ENCODE measurements at regions not wholly inside any gene's neighbourhood (a gene's known extent, or its start where the extent isn't known, plus 50 kb on each side); places are given as distances from the start of the nearest gene placed in this dataset.

DNA sequence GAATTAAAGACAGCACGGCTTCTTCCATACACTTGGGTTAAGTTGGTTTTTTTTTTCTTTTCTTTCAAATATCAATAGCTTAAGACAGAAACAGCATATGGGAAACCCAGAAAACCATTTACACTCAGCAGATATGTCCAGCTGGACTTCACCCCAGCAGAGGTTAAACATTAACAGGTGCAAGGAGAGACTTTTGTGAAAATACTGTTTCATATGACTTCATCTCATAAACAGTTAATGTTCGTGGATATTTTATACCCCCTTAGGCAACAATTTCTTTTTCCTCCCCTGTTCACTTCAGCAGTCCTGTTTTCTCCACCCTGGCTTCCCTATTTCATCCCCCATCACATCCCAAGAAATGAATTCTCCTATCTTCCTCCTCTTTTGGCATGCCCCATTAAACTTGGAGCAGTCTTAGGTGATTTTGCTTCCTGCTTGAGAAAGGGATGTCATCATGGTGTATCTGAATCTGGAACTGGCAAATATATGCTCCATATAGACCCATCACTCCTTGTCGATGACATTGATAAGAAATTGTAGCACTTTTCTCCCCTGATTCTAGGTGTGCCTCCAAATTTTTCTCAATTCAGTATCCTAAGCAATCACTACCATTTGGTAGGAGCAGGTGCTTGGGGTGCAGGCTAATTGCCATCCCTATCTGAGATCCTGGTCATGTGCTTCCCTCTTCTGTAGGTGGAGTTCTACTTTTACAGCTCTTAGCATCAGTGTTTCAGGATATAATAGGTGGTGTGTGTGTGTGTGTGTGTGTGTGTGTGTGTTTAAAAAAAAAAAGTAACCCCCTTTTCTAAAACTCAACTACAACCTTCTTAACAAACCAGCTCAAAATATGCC, 67.9 kb downstream of the BMP4 start:
- Histone ChIP-seq H3K4me3 (replicated peaks; ENCODE audit: insufficient read depth, low read length) (no peak overlapping the region), H3K27ac (replicated peaks) (no peak overlapping the region), H3K27me3 (ENCODE audit: insufficient read depth, poor library complexity, severe bottlenecking) (no peaks in the 10 kb centered on the region)
- DNase-seq (ENCODE audit: low read depth in 1 of 2, low spot score in 1 of 2), result no peak
- TF ChIP-seq GABPA (IDR thresholded peaks at IDR 0.05; ENCODE audit: low read depth) (no peak), SPI1 (IDR thresholded peaks at IDR 0.05; ENCODE audit: borderline replicate concordance, low read depth) (no peak), POLR2AphosphoS5 (IDR thresholded peaks at IDR 0.05; ENCODE audit: low read depth) (no peak)
- TF ChIP-seq, protein P1, sequence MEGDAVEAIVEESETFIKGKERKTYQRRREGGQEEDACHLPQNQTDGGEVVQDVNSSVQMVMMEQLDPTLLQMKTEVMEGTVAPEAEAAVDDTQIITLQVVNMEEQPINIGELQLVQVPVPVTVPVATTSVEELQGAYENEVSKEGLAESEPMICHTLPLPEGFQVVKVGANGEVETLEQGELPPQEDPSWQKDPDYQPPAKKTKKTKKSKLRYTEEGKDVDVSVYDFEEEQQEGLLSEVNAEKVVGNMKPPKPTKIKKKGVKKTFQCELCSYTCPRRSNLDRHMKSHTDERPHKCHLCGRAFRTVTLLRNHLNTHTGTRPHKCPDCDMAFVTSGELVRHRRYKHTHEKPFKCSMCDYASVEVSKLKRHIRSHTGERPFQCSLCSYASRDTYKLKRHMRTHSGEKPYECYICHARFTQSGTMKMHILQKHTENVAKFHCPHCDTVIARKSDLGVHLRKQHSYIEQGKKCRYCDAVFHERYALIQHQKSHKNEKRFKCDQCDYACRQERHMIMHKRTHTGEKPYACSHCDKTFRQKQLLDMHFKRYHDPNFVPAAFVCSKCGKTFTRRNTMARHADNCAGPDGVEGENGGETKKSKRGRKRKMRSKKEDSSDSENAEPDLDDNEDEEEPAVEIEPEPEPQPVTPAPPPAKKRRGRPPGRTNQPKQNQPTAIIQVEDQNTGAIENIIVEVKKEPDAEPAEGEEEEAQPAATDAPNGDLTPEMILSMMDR (IDR thresholded peaks at IDR 0.05; ENCODE audit: insufficient read depth, low read length), result no peak

GRCh38 chr14:53885136-53885640, 71.4 kb downstream of the BMP4 start:
- no peak overlapping the region for H3K4me3 ChIP-seq (replicated peaks; ENCODE audit: insufficient read depth, low read length)
- TF ChIP-seq, protein P2, sequence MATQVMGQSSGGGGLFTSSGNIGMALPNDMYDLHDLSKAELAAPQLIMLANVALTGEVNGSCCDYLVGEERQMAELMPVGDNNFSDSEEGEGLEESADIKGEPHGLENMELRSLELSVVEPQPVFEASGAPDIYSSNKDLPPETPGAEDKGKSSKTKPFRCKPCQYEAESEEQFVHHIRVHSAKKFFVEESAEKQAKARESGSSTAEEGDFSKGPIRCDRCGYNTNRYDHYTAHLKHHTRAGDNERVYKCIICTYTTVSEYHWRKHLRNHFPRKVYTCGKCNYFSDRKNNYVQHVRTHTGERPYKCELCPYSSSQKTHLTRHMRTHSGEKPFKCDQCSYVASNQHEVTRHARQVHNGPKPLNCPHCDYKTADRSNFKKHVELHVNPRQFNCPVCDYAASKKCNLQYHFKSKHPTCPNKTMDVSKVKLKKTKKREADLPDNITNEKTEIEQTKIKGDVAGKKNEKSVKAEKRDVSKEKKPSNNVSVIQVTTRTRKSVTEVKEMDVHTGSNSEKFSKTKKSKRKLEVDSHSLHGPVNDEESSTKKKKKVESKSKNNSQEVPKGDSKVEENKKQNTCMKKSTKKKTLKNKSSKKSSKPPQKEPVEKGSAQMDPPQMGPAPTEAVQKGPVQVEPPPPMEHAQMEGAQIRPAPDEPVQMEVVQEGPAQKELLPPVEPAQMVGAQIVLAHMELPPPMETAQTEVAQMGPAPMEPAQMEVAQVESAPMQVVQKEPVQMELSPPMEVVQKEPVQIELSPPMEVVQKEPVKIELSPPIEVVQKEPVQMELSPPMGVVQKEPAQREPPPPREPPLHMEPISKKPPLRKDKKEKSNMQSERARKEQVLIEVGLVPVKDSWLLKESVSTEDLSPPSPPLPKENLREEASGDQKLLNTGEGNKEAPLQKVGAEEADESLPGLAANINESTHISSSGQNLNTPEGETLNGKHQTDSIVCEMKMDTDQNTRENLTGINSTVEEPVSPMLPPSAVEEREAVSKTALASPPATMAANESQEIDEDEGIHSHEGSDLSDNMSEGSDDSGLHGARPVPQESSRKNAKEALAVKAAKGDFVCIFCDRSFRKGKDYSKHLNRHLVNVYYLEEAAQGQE (IDR thresholded peaks at IDR 0.05; ENCODE audit: insufficient replicate concordance, low read depth), result no peak
- TF ChIP-seq POLR2AphosphoS5 (IDR thresholded peaks at IDR 0.05; ENCODE audit: low read depth) (no peak), SPI1 (IDR thresholded peaks at IDR 0.05; ENCODE audit: borderline replicate concordance, low read depth) (no peak), GABPA (IDR thresholded peaks at IDR 0.05; ENCODE audit: low read depth) (no peak)
- TF ChIP-seq, protein P1 (IDR thresholded peaks at IDR 0.05; ENCODE audit: insufficient read depth, low read length), result no peak

DNA sequence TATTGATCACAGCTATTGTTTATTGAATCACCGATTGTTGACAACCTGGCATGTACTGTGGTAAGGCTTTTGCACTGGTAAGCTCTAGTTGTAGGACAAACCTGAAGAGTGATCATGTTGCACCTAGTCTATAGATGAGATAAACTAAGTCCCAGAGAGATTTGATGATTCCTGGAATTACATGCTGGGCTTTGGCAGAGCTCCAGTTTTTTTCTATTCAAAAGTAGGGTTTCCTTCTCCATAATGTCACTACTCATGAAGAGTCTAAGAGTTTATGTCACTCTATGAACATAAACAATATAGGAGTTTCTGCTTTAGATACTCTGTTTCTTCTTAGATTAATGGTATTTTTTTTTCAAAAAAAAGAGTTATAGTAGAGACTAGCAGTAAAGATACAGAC, 72.0 kb downstream of the BMP4 start:
- Histone ChIP-seq H3K27ac (replicated peaks) (no peak overlapping the region), H3K27me3 (ENCODE audit: insufficient read depth, poor library complexity, severe bottlenecking) (no peaks in the 10 kb centered on the region), H3K4me3 (replicated peaks; ENCODE audit: insufficient read depth, low read length) (no peak overlapping the region)
- DNase-seq (ENCODE audit: low read depth in 1 of 2, low spot score in 1 of 2), result no peak
- TF ChIP-seq GABPA (IDR thresholded peaks at IDR 0.05; ENCODE audit: low read depth), result no peak
- TF ChIP-seq, protein P2 (IDR thresholded peaks at IDR 0.05; ENCODE audit: insufficient replicate concordance, low read depth), result no peak
- TF ChIP-seq, protein P1 (IDR thresholded peaks at IDR 0.05; ENCODE audit: insufficient read depth, low read length), result no peak
- no peak for TF ChIP-seq SPI1 (IDR thresholded peaks at IDR 0.05; ENCODE audit: borderline replicate concordance, low read depth)
- TF ChIP-seq POLR2AphosphoS5 (IDR thresholded peaks at IDR 0.05; ENCODE audit: low read depth), result no peak

More at GRCh38 chr14:53885136-53885640, 71.4 kb downstream of the BMP4 start:
- H3K27ac ChIP-seq (replicated peaks), result no peak overlapping the region
- no peak for DNase-seq (ENCODE audit: low read depth in 1 of 2, low spot score in 1 of 2)
- H3K27me3 ChIP-seq (ENCODE audit: insufficient read depth, poor library complexity, severe bottlenecking), result no peaks in the 10 kb centered on the region

All from HL-60 (cell line).